ENCODE measurements at regions not wholly inside any gene's neighbourhood (a gene's known extent, or its start where the extent isn't known, plus 50 kb on each side); places are given as distances from the start of the nearest gene placed in this dataset. TPM values are rescaled to one million over a fixed set of nuclear protein-coding genes. Genes with fewer than 3 reads are reported as not detected.

DNA sequence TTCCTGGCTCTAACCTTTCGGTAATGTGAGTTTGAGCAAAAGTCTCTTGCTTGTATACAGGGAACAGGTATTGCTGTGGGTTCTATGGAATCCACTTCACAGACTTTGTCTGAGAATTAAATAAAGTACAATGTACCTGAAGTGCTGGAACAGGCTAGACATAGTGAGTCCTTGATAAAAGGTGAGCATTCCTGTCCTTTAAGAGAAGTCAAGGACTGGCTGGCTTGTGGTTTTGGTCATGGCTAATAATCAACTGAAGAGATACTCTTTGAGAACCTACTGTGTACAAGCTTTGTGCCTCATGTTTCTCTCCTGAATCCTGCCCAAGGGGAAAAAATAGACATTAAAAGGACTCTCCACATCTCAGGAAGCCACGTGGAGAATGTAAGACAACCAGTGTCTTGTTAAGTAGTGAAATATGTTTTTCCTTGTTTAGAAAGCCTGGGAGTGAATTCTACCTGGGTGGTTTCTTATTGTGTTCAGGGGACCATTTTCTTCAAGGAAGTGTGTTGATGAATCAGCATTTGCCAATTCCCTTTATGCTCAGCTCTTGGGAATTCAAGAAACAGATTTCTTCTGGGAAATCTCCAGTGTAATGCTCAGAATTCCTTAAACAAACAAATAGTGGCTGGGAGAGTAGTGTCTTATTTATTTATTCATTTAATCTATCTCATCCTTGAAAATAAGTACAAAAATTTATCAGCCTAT, 55.2 kb upstream of the PLD5 start:
- no peaks in the 10 kb centered on the region for H3K9me3 ChIP-seq
- no peaks in the 10 kb centered on the region for H3K36me3 ChIP-seq
- TF ChIP-seq, protein P1, sequence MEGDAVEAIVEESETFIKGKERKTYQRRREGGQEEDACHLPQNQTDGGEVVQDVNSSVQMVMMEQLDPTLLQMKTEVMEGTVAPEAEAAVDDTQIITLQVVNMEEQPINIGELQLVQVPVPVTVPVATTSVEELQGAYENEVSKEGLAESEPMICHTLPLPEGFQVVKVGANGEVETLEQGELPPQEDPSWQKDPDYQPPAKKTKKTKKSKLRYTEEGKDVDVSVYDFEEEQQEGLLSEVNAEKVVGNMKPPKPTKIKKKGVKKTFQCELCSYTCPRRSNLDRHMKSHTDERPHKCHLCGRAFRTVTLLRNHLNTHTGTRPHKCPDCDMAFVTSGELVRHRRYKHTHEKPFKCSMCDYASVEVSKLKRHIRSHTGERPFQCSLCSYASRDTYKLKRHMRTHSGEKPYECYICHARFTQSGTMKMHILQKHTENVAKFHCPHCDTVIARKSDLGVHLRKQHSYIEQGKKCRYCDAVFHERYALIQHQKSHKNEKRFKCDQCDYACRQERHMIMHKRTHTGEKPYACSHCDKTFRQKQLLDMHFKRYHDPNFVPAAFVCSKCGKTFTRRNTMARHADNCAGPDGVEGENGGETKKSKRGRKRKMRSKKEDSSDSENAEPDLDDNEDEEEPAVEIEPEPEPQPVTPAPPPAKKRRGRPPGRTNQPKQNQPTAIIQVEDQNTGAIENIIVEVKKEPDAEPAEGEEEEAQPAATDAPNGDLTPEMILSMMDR (IDR thresholded peaks at IDR 0.05) = no peak
- no peak for TF ChIP-seq POLR2A (IDR thresholded peaks at IDR 0.05)
- H3K27me3 ChIP-seq = no peaks in the 10 kb centered on the region
- H3K27ac ChIP-seq = no peak overlapping the region
- no peak for DNase-seq
- H3K4me1 ChIP-seq = no peaks in the 10 kb centered on the region
- intact Hi-C loops (cut with DNase I; ENCODE audit: low total_unique reads) = no loop called here
- no peak overlapping the region for H3K4me3 ChIP-seq

Small RNA genes lying in the stretch of these regions (small RNA-seq; reads per million reads assigned to genes)
- gene AL603825.1 = not detected
